Fibroblast of lung (primary cell): ENCODE measurements at regions not wholly inside any gene's neighbourhood (a gene's known extent, or its start where the extent isn't known, plus 50 kb on each side); places are given as distances from the start of the nearest gene placed in this dataset.

Source experiments
- DNase-seq, 2 donors: peaks; one replicate each; pipeline versions ENCODE4 v3.0.0 to v3.0.0-alpha.2; 2010; ENCODE audit warnings: low read depth in 2 of 2
- H2AFZ ChIP-seq: 2 replicates; pipeline ENCODE4 v1.5.1; 2012; ENCODE audit warnings: low read length, control low read depth, inconsistent platforms
- H3K27ac ChIP-seq: 2 replicates; pipeline ENCODE4 v1.5.1; 2011; ENCODE audit warnings: low read length, control low read depth; ENCODE audit not compliant: insufficient read depth
- H3K27me3 ChIP-seq: 2 replicates; pipeline ENCODE4 v1.5.1; 2011; ENCODE audit warnings: mild to moderate bottlenecking, low read length; ENCODE audit not compliant: control insufficient read depth, insufficient read depth
- H3K36me3 ChIP-seq: 2 replicates; pipeline ENCODE4 v1.5.1; 2011; ENCODE audit warnings: low read length; ENCODE audit not compliant: control insufficient read depth, insufficient read depth
- H3K4me1 ChIP-seq: 2 replicates; pipeline ENCODE4 v1.5.1; 2011; ENCODE audit warnings: low read length; ENCODE audit not compliant: control insufficient read depth, insufficient read depth; ENCODE audit errors: extremely low read depth
- H3K4me2 ChIP-seq: 2 replicates; pipeline ENCODE4 v1.5.1; 2011; ENCODE audit warnings: low read length, control low read depth; ENCODE audit not compliant: insufficient read depth; ENCODE audit errors: extremely low read depth
- H3K4me3 ChIP-seq, 4 experiments: fragments of 200-600 bp in 1 of 4; sonication (generic) in 1 of 4; replicated peaks in 1 of 4; 2 replicates each; pipeline ENCODE4 v1.5.1; 2011 to 2016; ENCODE audit warnings: low read length in 4 of 4, low read depth in 3 of 4, mild to moderate bottlenecking in 3 of 4, control low read depth in 2 of 4, inconsistent platforms in 1 of 4, mixed read lengths in 1 of 4; ENCODE audit not compliant: insufficient read depth in 1 of 4; ENCODE audit errors: control extremely low read depth in 1 of 4
- H3K79me2 ChIP-seq: 2 replicates; pipeline ENCODE4 v1.5.1; 2012; ENCODE audit warnings: mild to moderate bottlenecking, low read length, inconsistent platforms; ENCODE audit not compliant: control insufficient read depth, insufficient read depth
- H3K9ac ChIP-seq: 2 replicates; pipeline ENCODE4 v1.5.1; 2011; ENCODE audit warnings: mild to moderate bottlenecking, low read length, control low read depth; ENCODE audit not compliant: insufficient read depth
- H3K9me3 ChIP-seq: 2 replicates; pipeline ENCODE4 v1.5.1; 2012; ENCODE audit warnings: low read depth, low read length; ENCODE audit not compliant: control insufficient read depth, insufficient read depth
- H4K20me1 ChIP-seq: 2 replicates; pipeline ENCODE4 v1.5.1; 2011; ENCODE audit warnings: low read length; ENCODE audit not compliant: control insufficient read depth, insufficient read depth; ENCODE audit errors: extremely low read depth
- EZH2 ChIP-seq: IDR thresholded peaks from 2 replicates; pipeline ENCODE4 v1.5.1; 2012; ENCODE audit warnings: low read length, control low read depth, mild to moderate bottlenecking; ENCODE audit errors: missing control alignments
- TF ChIP-seq, protein P1 (sequence below), 2 donors: IDR thresholded peaks in 1 of 2; conservative IDR thresholded peaks in 1 of 2; 1 replicate in 1 of 2; 2 replicates in 1 of 2; pipeline ENCODE4 v1.5.1; 2011 to 2012; ENCODE audit warnings: low read length in 2 of 2, control low read depth in 1 of 2, inconsistent platforms in 1 of 2, low read depth in 1 of 2, mild to moderate bottlenecking in 1 of 2

DNA sequence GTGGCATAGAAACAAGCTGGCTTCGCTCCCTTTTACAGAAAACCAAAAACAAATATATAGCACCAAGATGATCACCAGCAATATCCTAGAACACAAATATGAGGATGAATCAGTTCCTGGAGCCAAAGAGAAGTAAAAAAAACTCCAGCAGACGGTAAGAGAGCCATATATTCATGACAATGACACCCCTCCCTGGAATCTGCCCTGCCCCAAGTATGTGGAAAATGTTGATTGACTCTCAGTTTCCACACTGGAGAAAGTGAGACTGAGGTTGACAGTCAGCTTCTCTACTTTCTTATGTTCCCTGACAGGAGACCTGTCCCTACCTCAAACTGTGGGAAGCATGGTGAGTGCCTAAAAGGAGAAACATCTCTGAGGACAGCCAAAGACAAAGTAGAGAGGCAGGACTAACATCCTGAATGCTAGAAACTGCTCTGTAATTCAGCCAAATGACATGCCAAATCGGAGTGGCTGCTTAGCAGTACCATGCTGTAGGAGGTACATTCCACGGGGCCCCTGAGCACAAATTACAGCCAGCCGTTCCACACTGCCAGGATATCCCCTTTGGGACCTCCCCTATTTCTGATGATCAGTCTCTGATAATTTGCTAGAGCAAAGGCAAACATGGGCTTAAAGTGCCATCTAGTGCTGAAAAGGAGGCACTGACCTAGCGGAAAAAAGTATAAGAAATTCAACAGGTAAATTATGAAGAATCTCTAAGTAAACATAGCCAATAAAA, 424.0 kb upstream of the RGMB start:
- peak overlapping the region; percentile 40 for H2AFZ ChIP-seq
- H3K9me3 ChIP-seq, result no peaks in the 10 kb centered on the region
- H3K36me3 ChIP-seq, result no peaks in the 10 kb centered on the region
- no peak overlapping the region for H3K9ac ChIP-seq
- TF ChIP-seq, protein P1, sequence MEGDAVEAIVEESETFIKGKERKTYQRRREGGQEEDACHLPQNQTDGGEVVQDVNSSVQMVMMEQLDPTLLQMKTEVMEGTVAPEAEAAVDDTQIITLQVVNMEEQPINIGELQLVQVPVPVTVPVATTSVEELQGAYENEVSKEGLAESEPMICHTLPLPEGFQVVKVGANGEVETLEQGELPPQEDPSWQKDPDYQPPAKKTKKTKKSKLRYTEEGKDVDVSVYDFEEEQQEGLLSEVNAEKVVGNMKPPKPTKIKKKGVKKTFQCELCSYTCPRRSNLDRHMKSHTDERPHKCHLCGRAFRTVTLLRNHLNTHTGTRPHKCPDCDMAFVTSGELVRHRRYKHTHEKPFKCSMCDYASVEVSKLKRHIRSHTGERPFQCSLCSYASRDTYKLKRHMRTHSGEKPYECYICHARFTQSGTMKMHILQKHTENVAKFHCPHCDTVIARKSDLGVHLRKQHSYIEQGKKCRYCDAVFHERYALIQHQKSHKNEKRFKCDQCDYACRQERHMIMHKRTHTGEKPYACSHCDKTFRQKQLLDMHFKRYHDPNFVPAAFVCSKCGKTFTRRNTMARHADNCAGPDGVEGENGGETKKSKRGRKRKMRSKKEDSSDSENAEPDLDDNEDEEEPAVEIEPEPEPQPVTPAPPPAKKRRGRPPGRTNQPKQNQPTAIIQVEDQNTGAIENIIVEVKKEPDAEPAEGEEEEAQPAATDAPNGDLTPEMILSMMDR (conservative IDR thresholded peaks at IDR 0.05 in 1 of 2, IDR thresholded peaks at IDR 0.05 in 1 of 2; ENCODE audit: low read depth in 1 of 2, low read length in 2 of 2), result peak; percentile 46 to 51
- no peak for TF ChIP-seq EZH2
- H3K79me2 ChIP-seq, result no peaks in the 10 kb centered on the region
- DNase-seq, result peak; percentile 52 to 79
- peak overlapping the region; percentile 70 for H3K27ac ChIP-seq
- no peak overlapping the region for H3K4me3 ChIP-seq
- no peaks in the 10 kb centered on the region for H3K27me3 ChIP-seq
- no peaks in the 10 kb centered on the region for H4K20me1 ChIP-seq
- H3K4me1 ChIP-seq, result no peaks in the 10 kb centered on the region
- H3K4me2 ChIP-seq, result no peak overlapping the region

DNA sequence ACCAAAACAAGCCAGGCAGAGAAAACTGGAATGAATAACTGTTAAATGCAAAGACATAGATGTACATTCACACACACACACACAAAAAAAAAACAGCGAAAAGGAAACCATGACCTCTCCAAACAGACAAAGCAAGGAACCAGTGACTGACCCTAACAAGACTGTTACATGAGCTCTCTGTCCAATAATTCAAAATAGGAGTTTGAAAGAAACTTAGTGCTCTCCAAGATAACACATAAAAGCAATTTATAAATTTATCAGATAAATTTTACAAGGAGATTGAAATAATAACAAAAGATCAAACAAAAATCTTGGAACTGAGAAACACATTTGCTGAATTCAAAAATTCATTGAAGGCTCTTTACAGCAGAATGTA, 423.5 kb upstream of the RGMB start:
- H3K79me2 ChIP-seq, result no peaks in the 10 kb centered on the region
- no peak overlapping the region for H3K27ac ChIP-seq
- TF ChIP-seq, protein P1 (conservative IDR thresholded peaks at IDR 0.05 in 1 of 2, IDR thresholded peaks at IDR 0.05 in 1 of 2; ENCODE audit: low read depth in 1 of 2, low read length in 2 of 2), result no peak
- TF ChIP-seq EZH2, result no peak

DNA sequence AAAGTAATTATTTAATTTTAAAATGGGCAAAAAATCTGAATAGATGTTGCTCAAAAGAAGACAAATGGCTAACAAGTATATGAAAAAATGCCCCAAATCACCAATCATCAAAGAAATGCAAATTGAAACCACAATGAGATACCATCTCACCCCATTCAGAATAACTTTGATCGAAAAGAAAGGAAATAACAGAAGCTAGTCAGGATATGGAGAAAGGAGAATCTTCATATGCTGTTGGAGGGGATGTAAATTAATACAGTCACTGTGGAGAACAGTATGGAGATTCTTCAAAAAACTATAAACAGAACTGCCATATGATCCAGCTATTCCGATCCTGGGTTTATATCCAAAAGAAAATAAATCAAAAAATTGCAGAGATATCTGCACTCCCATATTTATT, 418.5 kb upstream of the RGMB start:
- no peaks in the 10 kb centered on the region for H3K27me3 ChIP-seq
- H3K9ac ChIP-seq, result no peak overlapping the region
- H2AFZ ChIP-seq, result no peak overlapping the region
- H3K36me3 ChIP-seq, result no peaks in the 10 kb centered on the region
- no peaks in the 10 kb centered on the region for H3K4me1 ChIP-seq
- DNase-seq, result no peak
- H3K4me3 ChIP-seq, result no peak overlapping the region
- H3K4me2 ChIP-seq, result no peak overlapping the region
- no peaks in the 10 kb centered on the region for H3K79me2 ChIP-seq
- no peaks in the 10 kb centered on the region for H3K9me3 ChIP-seq
- TF ChIP-seq, protein P1 (conservative IDR thresholded peaks at IDR 0.05 in 1 of 2, IDR thresholded peaks at IDR 0.05 in 1 of 2; ENCODE audit: low read depth in 1 of 2, low read length in 2 of 2), result no peak
- TF ChIP-seq EZH2, result no peak
- H3K27ac ChIP-seq, result no peak overlapping the region
- no peaks in the 10 kb centered on the region for H4K20me1 ChIP-seq

More for the DNA sequence above, 423.5 kb upstream of the RGMB start:
- DNase-seq, result no peak
- Histone ChIP-seq H3K4me2 (no peak overlapping the region), H2AFZ (no peak overlapping the region), H3K27me3 (no peaks in the 10 kb centered on the region), H3K36me3 (no peaks in the 10 kb centered on the region), H4K20me1 (no peaks in the 10 kb centered on the region), H3K9ac (no peak overlapping the region), H3K9me3 (no peaks in the 10 kb centered on the region), H3K4me1 (no peaks in the 10 kb centered on the region), H3K4me3 (no peak overlapping the region)
